GM10248 (cell line): ENCODE measurements at regions not wholly inside any gene's neighbourhood (a gene's known extent, or its start where the extent isn't known, plus 50 kb on each side); places are given as distances from the start of the nearest gene placed in this dataset.

ENCODE experiments used
- CTCF ChIA-PET: fragments of 300-600 bp; sonication (Branson Sonifier 250); formaldehyde crosslinking; extraction: SDS; loops from one replicate; lab custom pipeline; 2021; ENCODE audit warnings: antibody characterized with exemption; lab: Yijun Ruan, JAX
- POLR2A ChIA-PET: fragments of 350-650 bp; sonication (Branson Sonifier 250); formaldehyde crosslinking; extraction: SDS; loops from one replicate; lab custom pipeline; 2020; ENCODE audit warnings: antibody characterized with exemption; lab: Yijun Ruan, JAX
- DNase-seq: peaks from one replicate; pipeline ENCODE4 v3.0.0; 2012; ENCODE audit errors: extremely low spot score
- CTCF ChIP-seq: IDR thresholded peaks from 2 replicates; pipeline ENCODE4 v1.5.1; 2012; ENCODE audit warnings: mild to moderate bottlenecking, low read depth; ENCODE audit errors: extremely low read depth, missing control alignments, control extremely low read depth

GRCh38 chr4:127120441-127121090 lies 512.2 kb upstream of the INTU start:
- ChIA-PET CTCF (no interaction called here), POLR2A (no interaction called here)
- DNase-seq, result no peak
- no peak for TF ChIP-seq CTCF

- DNase-seq, result no peak
- no peak for TF ChIP-seq CTCF
- POLR2A ChIA-PET, result no interaction called here
- CTCF ChIA-PET, result interaction anchor here (0.9 to 1.0 kb wide), 3 partner anchors 11 to 23 kb away, joined by 3 to 4 read pairs (median 3); no protein-coding TSS in a partner anchor
These were observed 507.8 kb upstream of the INTU start for GRCh38 chr4:127124919-127125318.

- CTCF ChIA-PET, result no interaction called here
- POLR2A ChIA-PET, result no interaction called here
- TF ChIP-seq CTCF, result no peak
- DNase-seq, result no peak
These were observed 506.0 kb upstream of the INTU start for GRCh38 chr4:127126718-127127117.

- CTCF ChIA-PET, result interaction anchor here (1.2 kb wide), 1 partner anchor 23 kb away, joined by 3 read pairs; no protein-coding TSS in a partner anchor
- TF ChIP-seq CTCF, result no peak
- no peak for DNase-seq
- POLR2A ChIA-PET, result no interaction called here
These were observed 501.2 kb upstream of the INTU start for GRCh38 chr4:127131527-127131926.

GRCh38 chr4:127134490-127134889 lies 498.3 kb upstream of the INTU start:
- no peak for DNase-seq
- ChIA-PET POLR2A (no interaction called here), CTCF (interaction anchor here (1.6 kb wide), 1 partner anchor 10 kb away, joined by 4 read pairs; no protein-coding TSS in a partner anchor)
- TF ChIP-seq CTCF, result no peak

- CTCF ChIA-PET, result no interaction called here
- TF ChIP-seq CTCF, result no peak
- DNase-seq, result no peak
- POLR2A ChIA-PET, result no interaction called here
These were observed 494.2 kb upstream of the INTU start for GRCh38 chr4:127138586-127138985.
